ENCODE measurements at regions not wholly inside any gene's neighbourhood (a gene's known extent, or its start where the extent isn't known, plus 50 kb on each side); places are given as distances from the start of the nearest gene placed in this dataset.

DNA sequence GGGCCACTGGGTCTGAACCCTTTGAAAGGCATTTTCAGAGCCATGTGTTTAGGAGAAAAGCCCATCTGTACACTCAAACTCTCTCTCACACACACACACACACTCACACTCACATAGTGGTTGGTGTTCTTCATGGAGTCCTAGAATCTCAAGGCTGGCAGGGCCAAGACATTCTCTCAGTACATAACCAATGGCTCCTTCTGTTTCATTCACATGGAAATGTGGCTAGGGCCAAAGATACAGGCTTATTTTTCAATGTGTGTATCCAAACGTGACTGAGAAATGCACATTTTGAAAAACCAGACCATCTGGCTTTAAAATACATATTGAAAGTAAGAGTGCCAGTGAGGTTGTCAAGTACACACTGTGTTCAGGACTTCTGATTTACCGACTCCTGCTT lies 59.0 kb upstream of the SALL1 start:
- no peak for DNase-seq

DNA sequence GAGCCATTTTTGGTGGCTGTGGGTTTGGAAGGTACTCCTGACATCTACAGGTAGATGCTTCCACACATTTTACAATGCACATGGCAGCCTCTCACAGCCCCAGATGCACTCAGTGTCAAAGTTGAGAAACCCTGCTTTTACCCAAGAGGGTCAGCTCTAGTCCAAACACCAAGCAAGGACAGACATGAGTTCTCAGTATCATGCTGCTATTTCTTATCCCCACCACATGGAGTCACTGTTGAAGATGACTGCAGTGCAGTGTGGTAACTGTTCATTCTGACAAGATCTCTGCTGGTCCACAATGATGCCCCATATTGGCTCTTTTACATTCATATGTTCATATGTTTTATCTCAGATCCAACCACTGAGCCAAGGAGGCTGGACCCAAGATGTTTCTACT lies 50.5 kb upstream of the SALL1 start:
- DNase-seq: no peak

All from NCI-H526 (cell line).